ENCODE measurements at regions not wholly inside any gene's neighbourhood (a gene's known extent, or its start where the extent isn't known, plus 50 kb on each side); places are given as distances from the start of the nearest gene placed in this dataset.

DNA sequence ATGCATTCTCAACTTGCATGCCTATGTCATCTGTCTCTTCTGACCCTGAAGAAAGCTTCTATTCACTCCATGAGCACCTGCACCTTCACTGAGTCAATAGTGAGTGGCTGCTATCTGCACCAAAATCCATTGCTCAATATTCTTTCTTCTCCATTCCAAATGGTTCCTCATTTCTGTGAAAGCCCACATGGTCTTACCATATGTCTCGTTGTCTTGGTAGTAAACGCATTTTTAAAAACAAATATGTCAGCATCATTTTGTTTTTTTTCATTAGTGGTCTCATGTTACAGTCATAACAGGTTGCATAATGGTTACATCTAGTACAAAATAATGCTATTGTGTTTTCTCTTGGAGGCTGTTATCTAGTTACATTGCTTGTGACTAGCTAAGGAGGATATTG lies 106.9 kb upstream of the CPM start:
- no peaks in the 10 kb centered on the region for H3K79me2 ChIP-seq (ENCODE audit: control insufficient read depth, insufficient read depth, low read length)
- H3K27ac Mint-ChIP-seq, result no peak overlapping the region
- WGBS (ENCODE audit: insufficient coverage), result no CpG with 5 or more reads among the region's 2 CpGs
- no peaks in the 10 kb centered on the region for H3K27me3 Mint-ChIP-seq
- no peak overlapping the region for H3K4me3 ChIP-seq (ENCODE audit: control extremely low read depth in 1 of 5, extremely low read depth in 1 of 5, insufficient read depth in 1 of 5, low read depth in 2 of 5, low read length in 4 of 5)
- no peak overlapping the region for H3K27ac ChIP-seq (ENCODE audit: low read length in 2 of 2)
- H3K9me3 ChIP-seq (ENCODE audit: control extremely low read depth in 1 of 3, control insufficient read depth in 2 of 3, insufficient read depth in 1 of 3, low read length in 2 of 3), result no peaks in the 10 kb centered on the region
- DNase-seq (no peak), ATAC-seq (ENCODE audit: low read depth) (no peak)
- H3K9me3 Mint-ChIP-seq (ENCODE audit: insufficient read depth), result no peaks in the 10 kb centered on the region
- H3K4me2 ChIP-seq (replicated peaks; ENCODE audit: low read depth, low read length, poor library complexity, severe bottlenecking), result no peak overlapping the region
- ChIA-PET CTCF (no interaction called here), POLR2A (no interaction called here)
- intact Hi-C loops (cut with micrococcal nuclease), result no loop called here
- H4K20me1 ChIP-seq (ENCODE audit: control insufficient read depth, insufficient read depth, low read length, poor library complexity, severe bottlenecking), result no peaks in the 10 kb centered on the region
- H3K4me3 Mint-ChIP-seq, result no peak overlapping the region
- TF ChIP-seq EZH2 (IDR thresholded peaks at IDR 0.05; ENCODE audit: borderline replicate concordance, insufficient read depth, low read depth, low read length, poor library complexity, severe bottlenecking), result no peak
- TF ChIP-seq, protein P1, sequence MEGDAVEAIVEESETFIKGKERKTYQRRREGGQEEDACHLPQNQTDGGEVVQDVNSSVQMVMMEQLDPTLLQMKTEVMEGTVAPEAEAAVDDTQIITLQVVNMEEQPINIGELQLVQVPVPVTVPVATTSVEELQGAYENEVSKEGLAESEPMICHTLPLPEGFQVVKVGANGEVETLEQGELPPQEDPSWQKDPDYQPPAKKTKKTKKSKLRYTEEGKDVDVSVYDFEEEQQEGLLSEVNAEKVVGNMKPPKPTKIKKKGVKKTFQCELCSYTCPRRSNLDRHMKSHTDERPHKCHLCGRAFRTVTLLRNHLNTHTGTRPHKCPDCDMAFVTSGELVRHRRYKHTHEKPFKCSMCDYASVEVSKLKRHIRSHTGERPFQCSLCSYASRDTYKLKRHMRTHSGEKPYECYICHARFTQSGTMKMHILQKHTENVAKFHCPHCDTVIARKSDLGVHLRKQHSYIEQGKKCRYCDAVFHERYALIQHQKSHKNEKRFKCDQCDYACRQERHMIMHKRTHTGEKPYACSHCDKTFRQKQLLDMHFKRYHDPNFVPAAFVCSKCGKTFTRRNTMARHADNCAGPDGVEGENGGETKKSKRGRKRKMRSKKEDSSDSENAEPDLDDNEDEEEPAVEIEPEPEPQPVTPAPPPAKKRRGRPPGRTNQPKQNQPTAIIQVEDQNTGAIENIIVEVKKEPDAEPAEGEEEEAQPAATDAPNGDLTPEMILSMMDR (IDR thresholded peaks at IDR 0.05), result no peak
- no peaks in the 10 kb centered on the region for H3K36me3 ChIP-seq (replicated peaks in 1 of 2; ENCODE audit: control extremely low read depth in 1 of 2, control insufficient read depth in 1 of 2, extremely low read depth in 1 of 2, insufficient read depth in 2 of 2, low read length in 1 of 2)
- no peak overlapping the region for H3K9ac ChIP-seq (ENCODE audit: low read length)
- H3K27me3 ChIP-seq (replicated peaks in 1 of 4; ENCODE audit: control extremely low read depth in 1 of 4, control insufficient read depth in 3 of 4, insufficient read depth in 4 of 4, low read length in 3 of 4), result no peaks in the 10 kb centered on the region
- H3K4me1 ChIP-seq (ENCODE audit: control insufficient read depth in 2 of 2, insufficient read depth in 2 of 2, low read length in 2 of 2), result no peaks in the 10 kb centered on the region
- no peak overlapping the region for H2AFZ ChIP-seq (ENCODE audit: insufficient read depth, low read depth, low read length, poor library complexity, severe bottlenecking)
- H3K4me1 Mint-ChIP-seq, result no peaks in the 10 kb centered on the region

DNA sequence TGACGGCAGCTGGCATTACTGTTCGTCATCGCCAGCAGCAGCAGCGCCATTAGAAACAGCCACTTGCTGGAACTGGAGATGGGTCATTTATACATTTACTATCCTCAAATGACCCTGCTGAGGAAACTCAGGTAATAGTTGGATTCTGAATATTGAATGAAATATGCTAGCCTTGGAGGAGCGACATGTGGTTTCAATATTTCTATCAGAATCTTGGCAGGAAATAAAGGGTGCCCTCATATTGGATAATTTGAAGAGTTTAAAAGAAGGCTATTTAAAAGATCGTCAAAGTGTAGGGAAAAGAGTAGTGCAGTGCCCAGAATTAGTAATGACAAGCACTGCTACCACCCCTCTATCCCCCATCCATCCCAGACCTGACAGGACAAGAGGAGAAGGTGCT lies 109.6 kb upstream of the CPM start:
- ChIA-PET POLR2A (no interaction called here), CTCF (no interaction called here)
- H3K4me3 ChIP-seq (ENCODE audit: control extremely low read depth in 1 of 5, extremely low read depth in 1 of 5, insufficient read depth in 1 of 5, low read depth in 2 of 5, low read length in 4 of 5), result no peak overlapping the region
- Mint-ChIP-seq H3K4me3 (no peak overlapping the region), H3K9me3 (ENCODE audit: insufficient read depth) (no peaks in the 10 kb centered on the region), H3K27me3 (no peaks in the 10 kb centered on the region), H3K27ac (no peak overlapping the region), H3K4me1 (no peaks in the 10 kb centered on the region)
- peaks cover 0 to 2% (median 0%) of the 10 kb centered on the region in 4 experiments for H3K27me3 ChIP-seq (replicated peaks in 1 of 4; ENCODE audit: control extremely low read depth in 1 of 4, control insufficient read depth in 3 of 4, insufficient read depth in 4 of 4, low read length in 3 of 4)
- no peak overlapping the region for H3K4me2 ChIP-seq (replicated peaks; ENCODE audit: low read depth, low read length, poor library complexity, severe bottlenecking)
- H3K27ac ChIP-seq (ENCODE audit: low read length in 2 of 2), result no peak overlapping the region
- H3K36me3 ChIP-seq (replicated peaks in 1 of 2; ENCODE audit: control extremely low read depth in 1 of 2, control insufficient read depth in 1 of 2, extremely low read depth in 1 of 2, insufficient read depth in 2 of 2, low read length in 1 of 2), result no peaks in the 10 kb centered on the region
- no peaks in the 10 kb centered on the region for H3K79me2 ChIP-seq (ENCODE audit: control insufficient read depth, insufficient read depth, low read length)
- ATAC-seq (ENCODE audit: low read depth) (no peak), DNase-seq (no peak)
- intact Hi-C loops (cut with micrococcal nuclease), result no loop called here
- no peak for TF ChIP-seq EZH2 (IDR thresholded peaks at IDR 0.05; ENCODE audit: borderline replicate concordance, insufficient read depth, low read depth, low read length, poor library complexity, severe bottlenecking)
- TF ChIP-seq, protein P1 (IDR thresholded peaks at IDR 0.05), result no peak
- H3K9ac ChIP-seq (ENCODE audit: low read length), result no peak overlapping the region
- H3K9me3 ChIP-seq (ENCODE audit: control extremely low read depth in 1 of 3, control insufficient read depth in 2 of 3, insufficient read depth in 1 of 3, low read length in 2 of 3), result no peaks in the 10 kb centered on the region
- H4K20me1 ChIP-seq (ENCODE audit: control insufficient read depth, insufficient read depth, low read length, poor library complexity, severe bottlenecking), result no peaks in the 10 kb centered on the region
- 82% methylated on average over 2 of the region's 6 CpGs for WGBS (ENCODE audit: insufficient coverage)
- H2AFZ ChIP-seq (ENCODE audit: insufficient read depth, low read depth, low read length, poor library complexity, severe bottlenecking), result no peak overlapping the region
- no peaks in the 10 kb centered on the region for H3K4me1 ChIP-seq (ENCODE audit: control insufficient read depth in 2 of 2, insufficient read depth in 2 of 2, low read length in 2 of 2)
